MM.1S (cell line): ENCODE measurements at regions not wholly inside any gene's neighbourhood (a gene's known extent, or its start where the extent isn't known, plus 50 kb on each side); places are given as distances from the start of the nearest gene placed in this dataset.
"Not testable (repeated sequence)": the region's sequence is repeated elsewhere in the genome, so short reads cannot be mapped to it uniquely, and the experiment has no call there.

Source experiments
- EZH2 ChIP-seq: fragments of 300-600 bp; sonication (generic); optimal IDR thresholded peaks from 2 replicates; pipeline ENCODE3; 2017; ENCODE audit warnings: low read depth, mild to moderate bottlenecking, antibody characterized with exemption, low read length, mixed read lengths
- TF ChIP-seq, protein P1 (sequence below): fragments of 300-600 bp; sonication (generic); IDR thresholded peaks from 2 replicates; pipeline ENCODE4 v1.5.1; 2016; ENCODE audit warnings: antibody characterized with exemption, low read length, mixed read lengths

DNA sequence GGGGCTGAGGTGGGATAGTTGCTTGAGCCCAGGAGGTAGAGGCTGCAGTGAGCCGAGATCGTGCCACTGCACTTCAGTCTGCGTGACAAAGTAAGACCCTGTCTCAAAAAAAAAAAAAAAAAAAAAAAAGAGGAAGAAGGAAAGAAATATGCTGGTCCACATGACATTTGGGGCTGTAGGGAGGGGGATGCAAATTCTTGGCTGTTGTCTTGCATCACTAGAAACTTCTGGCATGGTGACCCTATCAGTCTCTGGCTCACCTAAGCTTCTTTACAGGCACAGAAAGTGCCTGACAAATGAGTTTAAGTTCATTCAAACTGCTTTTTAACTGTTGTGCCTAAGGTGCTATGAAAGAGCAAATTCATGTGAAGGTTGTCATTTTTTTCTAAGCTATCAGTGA is 93.5 kb downstream of the NBPF8 start:
- TF ChIP-seq, protein P1, sequence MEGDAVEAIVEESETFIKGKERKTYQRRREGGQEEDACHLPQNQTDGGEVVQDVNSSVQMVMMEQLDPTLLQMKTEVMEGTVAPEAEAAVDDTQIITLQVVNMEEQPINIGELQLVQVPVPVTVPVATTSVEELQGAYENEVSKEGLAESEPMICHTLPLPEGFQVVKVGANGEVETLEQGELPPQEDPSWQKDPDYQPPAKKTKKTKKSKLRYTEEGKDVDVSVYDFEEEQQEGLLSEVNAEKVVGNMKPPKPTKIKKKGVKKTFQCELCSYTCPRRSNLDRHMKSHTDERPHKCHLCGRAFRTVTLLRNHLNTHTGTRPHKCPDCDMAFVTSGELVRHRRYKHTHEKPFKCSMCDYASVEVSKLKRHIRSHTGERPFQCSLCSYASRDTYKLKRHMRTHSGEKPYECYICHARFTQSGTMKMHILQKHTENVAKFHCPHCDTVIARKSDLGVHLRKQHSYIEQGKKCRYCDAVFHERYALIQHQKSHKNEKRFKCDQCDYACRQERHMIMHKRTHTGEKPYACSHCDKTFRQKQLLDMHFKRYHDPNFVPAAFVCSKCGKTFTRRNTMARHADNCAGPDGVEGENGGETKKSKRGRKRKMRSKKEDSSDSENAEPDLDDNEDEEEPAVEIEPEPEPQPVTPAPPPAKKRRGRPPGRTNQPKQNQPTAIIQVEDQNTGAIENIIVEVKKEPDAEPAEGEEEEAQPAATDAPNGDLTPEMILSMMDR = not testable (repeated sequence)
- not testable (repeated sequence) for TF ChIP-seq EZH2
